ENCODE measurements at regions not wholly inside any gene's neighbourhood (a gene's known extent, or its start where the extent isn't known, plus 50 kb on each side); places are given as distances from the start of the nearest gene placed in this dataset.

DNA sequence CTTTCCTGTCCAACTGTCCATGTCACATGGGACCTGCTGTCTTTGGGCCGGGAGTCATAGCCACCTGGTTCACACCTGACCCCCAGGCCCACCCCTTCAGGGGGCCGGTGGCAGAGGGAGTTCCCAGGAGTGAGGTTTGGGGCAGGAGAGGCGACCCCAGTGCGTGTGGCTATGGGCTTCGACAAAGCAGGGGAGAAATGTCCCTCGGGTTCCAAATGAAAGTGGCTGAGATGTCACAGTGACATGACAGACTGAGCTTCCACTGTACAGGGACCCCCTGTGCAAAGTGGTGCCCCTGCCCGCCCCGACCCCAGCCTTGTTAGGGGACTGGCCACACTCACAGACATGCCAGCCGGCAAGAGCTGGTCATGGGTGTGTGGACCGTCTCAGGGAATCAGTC is 1297.0 kb downstream of the BRD1 start:
- H3K4me1 ChIP-seq = no peaks in the 10 kb centered on the region
- TF ChIP-seq POLR2A (IDR thresholded peaks at IDR 0.05) = no peak
- TF ChIP-seq, protein P1, sequence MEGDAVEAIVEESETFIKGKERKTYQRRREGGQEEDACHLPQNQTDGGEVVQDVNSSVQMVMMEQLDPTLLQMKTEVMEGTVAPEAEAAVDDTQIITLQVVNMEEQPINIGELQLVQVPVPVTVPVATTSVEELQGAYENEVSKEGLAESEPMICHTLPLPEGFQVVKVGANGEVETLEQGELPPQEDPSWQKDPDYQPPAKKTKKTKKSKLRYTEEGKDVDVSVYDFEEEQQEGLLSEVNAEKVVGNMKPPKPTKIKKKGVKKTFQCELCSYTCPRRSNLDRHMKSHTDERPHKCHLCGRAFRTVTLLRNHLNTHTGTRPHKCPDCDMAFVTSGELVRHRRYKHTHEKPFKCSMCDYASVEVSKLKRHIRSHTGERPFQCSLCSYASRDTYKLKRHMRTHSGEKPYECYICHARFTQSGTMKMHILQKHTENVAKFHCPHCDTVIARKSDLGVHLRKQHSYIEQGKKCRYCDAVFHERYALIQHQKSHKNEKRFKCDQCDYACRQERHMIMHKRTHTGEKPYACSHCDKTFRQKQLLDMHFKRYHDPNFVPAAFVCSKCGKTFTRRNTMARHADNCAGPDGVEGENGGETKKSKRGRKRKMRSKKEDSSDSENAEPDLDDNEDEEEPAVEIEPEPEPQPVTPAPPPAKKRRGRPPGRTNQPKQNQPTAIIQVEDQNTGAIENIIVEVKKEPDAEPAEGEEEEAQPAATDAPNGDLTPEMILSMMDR (IDR thresholded peaks at IDR 0.05) = no peak
- H3K27ac ChIP-seq = no peak overlapping the region
- no peaks in the 10 kb centered on the region for H3K36me3 ChIP-seq
- intact Hi-C loops (cut with DNase I) = no loop called here
- H3K4me3 ChIP-seq = no peak overlapping the region
- 69 to 79% (median 72%) methylated on average over 6 to 10 of the region's 10 CpGs for WGBS, 4 donors
- H3K9me3 ChIP-seq = no peaks in the 10 kb centered on the region
- peaks cover 0 to 53% (median 4%) of the 10 kb centered on the region in 9 donors for H3K27me3 ChIP-seq
- no peak for ATAC-seq
- DNase-seq = no peak

GRCh38 chr22:48528221-48528915 is 1299.3 kb downstream of the BRD1 start:
- WGBS, 4 donors = 78 to 86% (median 84%) methylated on average over 12 to 13 of the region's 13 CpGs
- ATAC-seq = no peak
- Histone ChIP-seq H3K36me3 (no peaks in the 10 kb centered on the region), H3K4me1 (no peaks in the 10 kb centered on the region), H3K27ac (no peak overlapping the region), H3K9me3 (no peaks in the 10 kb centered on the region), H3K27me3 (peaks cover 0 to 39% (median 4%) of the 10 kb centered on the region in 9 donors), H3K4me3 (no peak overlapping the region)
- DNase-seq = no peak
- intact Hi-C loops (cut with DNase I) = no loop called here
- TF ChIP-seq, protein P1 (IDR thresholded peaks at IDR 0.05) = no peak

GRCh38 chr22:48523761-48524160 is 1303.9 kb downstream of the BRD1 start:
- Histone ChIP-seq H3K27ac (no peak overlapping the region), H3K4me1 (no peaks in the 10 kb centered on the region), H3K36me3 (no peaks in the 10 kb centered on the region), H3K9me3 (no peaks in the 10 kb centered on the region), H3K4me3 (no peak overlapping the region), H3K27me3 (peaks cover 0 to 7% (median 2%) of the 10 kb centered on the region in 9 donors)
- ATAC-seq = no peak
- no peak for DNase-seq
- TF ChIP-seq, protein P1 (IDR thresholded peaks at IDR 0.05) = no peak
- intact Hi-C loops (cut with DNase I) = no loop called here
- 81 to 90% (median 88%) methylated on average over 13 to 14 of the region's 14 CpGs for WGBS, 4 donors

- peaks cover 0 to 7% (median 0%) of the 10 kb centered on the region in 9 donors for H3K27me3 ChIP-seq
- no peak for ATAC-seq
- intact Hi-C loops (cut with DNase I) = no loop called here
- 83 to 86% (median 85%) methylated on average over 14 to 19 of the region's 19 CpGs for WGBS, 4 donors
- no peaks in the 10 kb centered on the region for H3K4me1 ChIP-seq
- H3K4me3 ChIP-seq = no peak overlapping the region
- H3K27ac ChIP-seq = no peak overlapping the region
- H3K36me3 ChIP-seq = no peaks in the 10 kb centered on the region
- no peaks in the 10 kb centered on the region for H3K9me3 ChIP-seq
- no peak for DNase-seq
- TF ChIP-seq, protein P1 (IDR thresholded peaks at IDR 0.05) = no peak
- TF ChIP-seq POLR2A (IDR thresholded peaks at IDR 0.05) = no peak
These were observed 1304.6 kb downstream of the BRD1 start for GRCh38 chr22:48523091-48523490.

Measured in heart left ventricle (tissue), 16 donors.